Loucy (cell line): ENCODE measurements at regions not wholly inside any gene's neighbourhood (a gene's known extent, or its start where the extent isn't known, plus 50 kb on each side); places are given as distances from the start of the nearest gene placed in this dataset.
A peak's percentile ranks its signal among the peaks of the same experiment; 100 is the strongest.

ENCODE experiments used
- H2AFZ ChIP-seq: fragments of 200-600 bp; sonication (generic); 2 replicates; pipeline ENCODE4 v1.6.0; 2016; ENCODE audit warnings: antibody characterized with exemption, mild to moderate bottlenecking, low read length, moderate library complexity
- H3F3A ChIP-seq: fragments of 200-600 bp; 2 replicates; pipeline ENCODE4 v1.6.0; 2016; ENCODE audit warnings: antibody characterized with exemption, low read depth, mild to moderate bottlenecking
- H3K27me3 ChIP-seq: fragments of 200-600 bp; sonication (generic); 2 replicates; pipeline ENCODE4 v1.6.1; 2014; ENCODE audit warnings: low read length, mild to moderate bottlenecking; ENCODE audit not compliant: insufficient read depth, poor library complexity, severe bottlenecking
- H3K36me3 ChIP-seq: fragments of 200-600 bp; sonication (generic); 2 replicates; pipeline ENCODE4 v1.6.1; 2016; ENCODE audit warnings: low read length; ENCODE audit not compliant: insufficient read depth
- H3K4me1 ChIP-seq: fragments of 200-600 bp; sonication (generic); 2 replicates; pipeline ENCODE4 v1.5.1; 2014; ENCODE audit warnings: low read length, mild to moderate bottlenecking; ENCODE audit not compliant: insufficient read depth, poor library complexity, severe bottlenecking
- H3K4me2 ChIP-seq: fragments of 200-600 bp; sonication (generic); 2 replicates; pipeline ENCODE4 v1.6.0; 2014; ENCODE audit warnings: antibody characterized with exemption, low read length, low read depth, mild to moderate bottlenecking; ENCODE audit not compliant: poor library complexity, severe bottlenecking
- H3K4me3 ChIP-seq: fragments of 200-600 bp; sonication (generic); 2 replicates; pipeline ENCODE4 v1.5.1; 2014; ENCODE audit warnings: low read length, mild to moderate bottlenecking, mixed read lengths; ENCODE audit not compliant: poor library complexity, severe bottlenecking
- H3K79me2 ChIP-seq: fragments of 200-600 bp; sonication (generic); 2 replicates; pipeline ENCODE4 v1.6.1; 2014; ENCODE audit warnings: low read length; ENCODE audit not compliant: insufficient read depth
- H3K9ac ChIP-seq: fragments of 200-600 bp; sonication (generic); 2 replicates; pipeline ENCODE4 v1.6.0; 2014; ENCODE audit warnings: mild to moderate bottlenecking, low read depth, low read length, moderate library complexity; ENCODE audit not compliant: poor library complexity, severe bottlenecking
- H3K9me2 ChIP-seq: fragments of 200-600 bp; sonication (generic); replicated peaks from 2 replicates; pipeline ENCODE4 v1.6.1; 2016; ENCODE audit warnings: low read depth, low read length, mixed read lengths
- H3K9me3 ChIP-seq: fragments of 200-600 bp; sonication (generic); 2 replicates; pipeline ENCODE4 v1.6.1; 2014; ENCODE audit warnings: mild to moderate bottlenecking, antibody characterized with exemption, low read length, low read depth; ENCODE audit not compliant: insufficient read depth
- H4K20me1 ChIP-seq: fragments of 200-600 bp; sonication (generic); 2 replicates; pipeline ENCODE4 v1.6.0; 2014; ENCODE audit warnings: antibody characterized with exemption, low read length, mild to moderate bottlenecking; ENCODE audit not compliant: insufficient read depth, poor library complexity, severe bottlenecking
- EZH2phosphoT487 ChIP-seq: fragments of 200-600 bp; IDR thresholded peaks from 2 replicates; pipeline ENCODE4 v1.6.1; 2018; ENCODE audit warnings: antibody characterized with exemption, mild to moderate bottlenecking, moderate library complexity, borderline replicate concordance
- TF ChIP-seq, protein P1 (sequence below): fragments of 200-600 bp; sonication (generic); conservative IDR thresholded peaks from 2 replicates; pipeline ENCODE4 v1.5.1; 2014; ENCODE audit warnings: mild to moderate bottlenecking, antibody characterized with exemption, low read length

DNA sequence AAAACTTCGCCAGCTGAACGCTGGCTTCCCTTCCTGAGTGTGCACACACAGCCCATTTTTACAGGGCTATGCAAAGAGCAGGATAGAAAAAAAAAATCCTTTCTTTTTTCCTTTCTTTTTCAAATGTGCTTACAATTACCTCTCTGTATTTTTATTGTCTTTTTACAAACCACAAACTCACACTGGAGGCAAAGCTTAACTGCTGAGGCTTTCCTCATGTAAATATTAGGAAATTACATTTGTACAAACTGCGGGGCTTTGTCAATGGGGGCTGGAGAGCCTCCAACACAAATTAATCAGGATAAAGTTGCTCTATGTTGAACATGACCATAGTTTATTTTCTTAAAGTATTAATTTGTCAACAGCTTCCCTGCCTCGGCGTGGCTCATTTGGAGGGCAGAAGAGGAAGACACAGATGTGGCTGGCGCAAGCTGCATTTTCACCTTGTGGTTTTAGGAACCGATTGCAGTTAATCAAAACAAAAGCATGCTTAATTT lies 411.7 kb upstream of the MKI67 start:
- H3K4me3 ChIP-seq = peak overlapping the region; percentile 48
- no peak overlapping the region for H3K9ac ChIP-seq
- no peaks in the 10 kb centered on the region for H3K9me2 ChIP-seq
- H2AFZ ChIP-seq = peak overlapping the region; percentile 66
- no peaks in the 10 kb centered on the region for H3K36me3 ChIP-seq
- peak overlapping the region; percentile 51 for H3K4me2 ChIP-seq
- H3K27me3 ChIP-seq = no peaks in the 10 kb centered on the region
- H3K9me3 ChIP-seq = no peaks in the 10 kb centered on the region
- peaks cover 16% of the 10 kb centered on the region for H3K4me1 ChIP-seq
- H3F3A ChIP-seq = no peaks in the 10 kb centered on the region
- no peaks in the 10 kb centered on the region for H4K20me1 ChIP-seq
- TF ChIP-seq, protein P1, sequence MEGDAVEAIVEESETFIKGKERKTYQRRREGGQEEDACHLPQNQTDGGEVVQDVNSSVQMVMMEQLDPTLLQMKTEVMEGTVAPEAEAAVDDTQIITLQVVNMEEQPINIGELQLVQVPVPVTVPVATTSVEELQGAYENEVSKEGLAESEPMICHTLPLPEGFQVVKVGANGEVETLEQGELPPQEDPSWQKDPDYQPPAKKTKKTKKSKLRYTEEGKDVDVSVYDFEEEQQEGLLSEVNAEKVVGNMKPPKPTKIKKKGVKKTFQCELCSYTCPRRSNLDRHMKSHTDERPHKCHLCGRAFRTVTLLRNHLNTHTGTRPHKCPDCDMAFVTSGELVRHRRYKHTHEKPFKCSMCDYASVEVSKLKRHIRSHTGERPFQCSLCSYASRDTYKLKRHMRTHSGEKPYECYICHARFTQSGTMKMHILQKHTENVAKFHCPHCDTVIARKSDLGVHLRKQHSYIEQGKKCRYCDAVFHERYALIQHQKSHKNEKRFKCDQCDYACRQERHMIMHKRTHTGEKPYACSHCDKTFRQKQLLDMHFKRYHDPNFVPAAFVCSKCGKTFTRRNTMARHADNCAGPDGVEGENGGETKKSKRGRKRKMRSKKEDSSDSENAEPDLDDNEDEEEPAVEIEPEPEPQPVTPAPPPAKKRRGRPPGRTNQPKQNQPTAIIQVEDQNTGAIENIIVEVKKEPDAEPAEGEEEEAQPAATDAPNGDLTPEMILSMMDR = no peak
- TF ChIP-seq EZH2phosphoT487 = no peak
- H3K79me2 ChIP-seq = no peaks in the 10 kb centered on the region

DNA sequence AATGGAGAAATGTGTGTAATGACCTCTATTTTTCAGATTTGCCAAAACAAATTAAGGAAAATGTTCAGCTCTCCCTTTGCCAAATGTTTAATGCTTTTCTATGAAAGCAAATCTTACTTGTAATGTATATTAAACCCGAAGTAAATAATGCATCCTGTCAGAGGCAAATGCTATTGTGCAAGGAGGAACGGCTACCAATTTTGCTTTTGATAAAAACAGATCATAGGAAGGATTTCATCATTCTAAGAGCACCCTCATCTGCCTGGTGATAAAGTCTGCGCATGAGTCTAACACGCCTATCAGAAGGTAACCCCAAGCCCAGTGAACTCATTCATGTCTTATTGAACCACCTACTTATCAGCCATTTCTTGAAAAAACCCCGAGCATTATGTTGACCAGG lies 412.4 kb upstream of the MKI67 start:
- Histone ChIP-seq H3K27me3 (no peaks in the 10 kb centered on the region), H3K9ac (no peak overlapping the region), H2AFZ (no peak overlapping the region; the same call in 1 of the 2 replicates), H3K36me3 (no peaks in the 10 kb centered on the region), H3K9me2 (no peaks in the 10 kb centered on the region), H3K79me2 (no peaks in the 10 kb centered on the region), H3K4me1 (peaks cover 16% of the 10 kb centered on the region), H3K9me3 (no peaks in the 10 kb centered on the region), H3F3A (no peaks in the 10 kb centered on the region), H3K4me3 (no peak overlapping the region), H4K20me1 (no peaks in the 10 kb centered on the region), H3K4me2 (no peak overlapping the region)
- TF ChIP-seq EZH2phosphoT487 = no peak

DNA sequence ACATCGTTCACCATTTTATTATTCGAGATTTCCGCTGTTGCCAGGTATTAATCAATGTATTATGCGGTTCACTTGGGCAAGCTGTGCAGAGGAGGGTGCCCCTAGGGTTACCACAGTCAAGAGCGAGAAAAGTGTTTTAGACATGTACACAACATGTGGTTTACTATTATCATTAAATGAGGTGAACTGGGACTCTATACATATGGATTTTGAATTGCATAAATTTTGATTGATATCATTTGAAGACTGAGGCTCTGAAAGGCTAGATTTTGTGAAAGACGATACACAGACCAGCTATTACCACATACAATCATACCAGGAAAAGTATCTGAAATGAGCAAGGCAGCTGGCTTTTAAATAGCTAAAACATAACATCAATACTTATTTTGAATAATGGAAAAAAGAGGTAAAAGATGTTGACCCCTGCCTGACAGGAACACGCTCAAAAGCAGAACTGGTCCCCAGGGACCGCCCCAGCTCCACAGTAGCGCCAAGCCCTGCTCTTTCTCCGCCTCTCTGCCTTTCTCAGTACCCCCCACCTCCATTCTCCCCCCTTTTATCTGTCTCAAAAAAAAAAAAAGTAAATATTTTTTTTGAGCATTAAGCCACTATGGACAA lies 413.4 kb upstream of the MKI67 start:
- Histone ChIP-seq H3K9ac (no peak overlapping the region), H4K20me1 (no peaks in the 10 kb centered on the region), H3K9me3 (no peaks in the 10 kb centered on the region), H3K79me2 (no peaks in the 10 kb centered on the region), H3F3A (no peaks in the 10 kb centered on the region), H3K4me2 (no peak overlapping the region), H3K4me1 (peaks cover 16% of the 10 kb centered on the region), H3K27me3 (no peaks in the 10 kb centered on the region), H3K4me3 (no peak overlapping the region), H3K9me2 (no peaks in the 10 kb centered on the region), H2AFZ (no peak overlapping the region), H3K36me3 (no peaks in the 10 kb centered on the region)
- TF ChIP-seq, protein P1 = no peak
- TF ChIP-seq EZH2phosphoT487 = no peak
